Gastroesophageal sphincter (tissue), 3 donors: ENCODE measurements at regions not wholly inside any gene's neighbourhood (a gene's known extent, or its start where the extent isn't known, plus 50 kb on each side); places are given as distances from the start of the nearest gene placed in this dataset.

Experiments used
- CTCF ChIP-seq, 4 experiments: fragments of 200-600 bp in 2 of 4; fragments of 450-650 bp in 2 of 4; sonication (generic) in 1 of 4; IDR thresholded peaks; one replicate each; pipeline ENCODE4 v1.5.1; 2017 to 2019; ENCODE audit warnings: antibody characterized with exemption in 4 of 4, mild to moderate bottlenecking in 2 of 4, moderate library complexity in 2 of 4
- EP300 ChIP-seq: sonication (generic); formaldehyde crosslinking; IDR thresholded peaks from one replicate; pipeline ENCODE4 v1.6.1; 2017; ENCODE audit warnings: antibody characterized with exemption, mild to moderate bottlenecking
- POLR2A ChIP-seq, 2 donors: fragments of 450-650 bp; IDR thresholded peaks; one replicate each; pipeline ENCODE4 v1.6.1; 2017; ENCODE audit warnings: antibody characterized with exemption in 2 of 2, mild to moderate bottlenecking in 2 of 2, moderate library complexity in 1 of 2
- POLR2AphosphoS5 ChIP-seq: sonication (generic); formaldehyde crosslinking; IDR thresholded peaks from one replicate; pipeline ENCODE4 v1.6.1; 2017; ENCODE audit warnings: antibody characterized with exemption

GRCh38 chr5:56317923-56318561, 84.9 kb upstream of the ANKRD55 start:
- TF ChIP-seq CTCF (IDR thresholded peaks at IDR 0.05) (no peak), EP300 (no peak), POLR2A (IDR thresholded peaks at IDR 0.05) (no peak), POLR2AphosphoS5 (no peak)
